GM12878 (cell line): ENCODE measurements at regions not wholly inside any gene's neighbourhood (a gene's known extent, or its start where the extent isn't known, plus 50 kb on each side); places are given as distances from the start of the nearest gene placed in this dataset.

Experiments
- ATAC-seq: fragments of 200-7000 bp; cut with Tn5 transposase; 3 replicates; pipeline ENCODE4 v1.9.1; 2020; ENCODE audit warnings: mild to moderate bottlenecking, moderate library complexity
- BruUV-seq: library from RNA; stranded (reverse); fragments of 400-500 nt; replicated peaks from 2 replicates; lab custom pipeline; 2021; lab: Mats Ljungman, UMichigan
- CTCF ChIA-PET: fragments of 300-600 bp; sonication (Branson Sonifier 250); formaldehyde crosslinking; extraction: SDS; loops from one replicate; lab custom pipeline; 2021; ENCODE audit warnings: inconsistent platforms; lab: Yijun Ruan, JAX
- POLR2A ChIA-PET: fragments of 350-600 bp; formaldehyde crosslinking; extraction: SDS; loops from one replicate; lab custom pipeline; 2021; ENCODE audit warnings: inconsistent platforms; lab: Charles Lee
- RAD21 ChIA-PET: fragments of 300-600 bp; sonication (Branson Sonifier 250); formaldehyde crosslinking; loops from one replicate; lab custom pipeline; 2023; ENCODE audit warnings: antibody characterized with exemption; ENCODE audit not compliant: unreplicated experiment; lab: Charles Lee
- SMC1A ChIA-PET: fragments of 300-600 bp; sonication (Branson Sonifier 250); formaldehyde crosslinking; loops from one replicate; lab custom pipeline; 2023; ENCODE audit not compliant: unreplicated experiment, uncharacterized antibody; lab: Charles Lee
- DNase-seq: peaks from one replicate; pipeline ENCODE4 v3.0.0-alpha.2; 2011; ENCODE audit warnings: low read depth, low spot score
- FAIRE-seq: peaks from 3 replicates; lab custom pipeline; 2011; peaks lifted over from hg19 to GRCh38; lab: Jason Lieb, UNC
- H2AFZ ChIP-seq: 2 replicates; pipeline ENCODE4 v1.6.0; 2011; ENCODE audit warnings: low read depth, low read length, control low read depth; ENCODE audit not compliant: control insufficient read depth
- H3K27ac ChIP-seq: 2 replicates; pipeline ENCODE4 v1.5.1; 2011; ENCODE audit warnings: control low read depth; ENCODE audit not compliant: control insufficient read depth, insufficient read depth
- H3K27me3 ChIP-seq, 2 experiments: replicated peaks in 1 of 2; 2 replicates each; pipeline versions ENCODE4 v1.6.0 to v1.6.1; 2011; ENCODE audit warnings: low read length in 1 of 2; ENCODE audit not compliant: control insufficient read depth in 2 of 2, insufficient read depth in 2 of 2
- H3K36me3 ChIP-seq, 2 experiments: 2 replicates each; pipeline ENCODE4 v1.5.1; 2011; ENCODE audit warnings: low read length in 1 of 2; ENCODE audit not compliant: control insufficient read depth in 2 of 2, insufficient read depth in 2 of 2
- H3K4me1 ChIP-seq: 2 replicates; pipeline ENCODE4 v1.6.1; 2011; ENCODE audit warnings: mild to moderate bottlenecking, low read length, moderate library complexity, mixed read lengths; ENCODE audit not compliant: control insufficient read depth, insufficient read depth
- H3K4me2 ChIP-seq: 2 replicates; pipeline ENCODE4 v1.6.0; 2011; ENCODE audit warnings: control low read depth; ENCODE audit not compliant: control insufficient read depth, insufficient read depth
- H3K4me3 ChIP-seq: fragments of 200-600 bp; sonication (generic); 2 replicates; pipeline ENCODE4 v1.5.1; 2016
- H3K79me2 ChIP-seq: 2 replicates; pipeline ENCODE4 v1.6.0; 2011; ENCODE audit warnings: low read length; ENCODE audit not compliant: control insufficient read depth, insufficient read depth
- H3K9ac ChIP-seq: 2 replicates; pipeline ENCODE4 v1.8.0; 2011; ENCODE audit warnings: low read length, control low read depth, mixed read lengths; ENCODE audit not compliant: control insufficient read depth, insufficient read depth
- H3K9me3 ChIP-seq: replicated peaks from 3 replicates; pipeline ENCODE4 v1.5.1; 2011; ENCODE audit warnings: mild to moderate bottlenecking, low read length; ENCODE audit not compliant: control insufficient read depth, insufficient read depth
- H4K20me1 ChIP-seq: 2 replicates; pipeline ENCODE4 v1.6.0; 2011; ENCODE audit not compliant: control insufficient read depth, insufficient read depth
- CEBPB ChIP-seq, 2 experiments: fragments of 150-350 bp in 1 of 2; IDR thresholded peaks; 2 replicates each; pipeline ENCODE4 v1.6.1; 2012 to 2014; ENCODE audit warnings: low read depth in 2 of 2, low read length in 2 of 2, borderline replicate concordance in 1 of 2, inconsistent platforms in 1 of 2
- CEBPZ ChIP-seq: fragments of 150-350 bp; IDR thresholded peaks from 2 replicates; pipeline ENCODE4 v1.6.1; 2016; ENCODE audit warnings: low read depth, low read length
- HDAC6 ChIP-seq: fragments of 200-600 bp; sonication (generic); IDR thresholded peaks from one replicate; pipeline ENCODE4 v1.8.0; 2017; ENCODE audit warnings: antibody characterized with exemption; ENCODE audit not compliant: unreplicated experiment
- MTA3 ChIP-seq: IDR thresholded peaks from 2 replicates; pipeline ENCODE4 v1.6.1; 2012; ENCODE audit warnings: low read length, inconsistent platforms, borderline replicate concordance
- PML ChIP-seq: IDR thresholded peaks from 2 replicates; pipeline ENCODE4 v1.6.1; 2012; ENCODE audit warnings: low read length, inconsistent platforms
- RAD21 ChIP-seq: IDR thresholded peaks from 2 replicates; pipeline ENCODE4 v1.6.1; 2011; ENCODE audit warnings: mild to moderate bottlenecking, low read depth, low read length, moderate library complexity; ENCODE audit not compliant: insufficient read depth
- REST ChIP-seq: IDR thresholded peaks from 2 replicates; pipeline ENCODE4 v1.6.1; 2012; ENCODE audit warnings: mild to moderate bottlenecking, low read depth, low read length
- SIN3A ChIP-seq: IDR thresholded peaks from 2 replicates; pipeline ENCODE4 v1.6.1; 2012; ENCODE audit warnings: low read depth, low read length, improper control_type of control experiment
- SMC3 ChIP-seq: IDR thresholded peaks from 2 replicates; pipeline ENCODE4 v1.6.1; 2011; ENCODE audit warnings: low read length, improper control_type of control experiment, borderline replicate concordance
- USF2 ChIP-seq: IDR thresholded peaks from 2 replicates; pipeline ENCODE4 v1.6.1; 2011; ENCODE audit warnings: low read depth, low read length, improper control_type of control experiment, borderline replicate concordance
- WGBS: methylation state at CpG from one replicate; pipeline ENCODE4 v1.1.6; 2016; ENCODE audit warnings: low lambda C conversion rate; ENCODE audit not compliant: insufficient replicate concordance, insufficient coverage; ENCODE audit errors: missing lambda C conversion rate; 5-methylcytosine and 5-hydroxymethylcytosine counted together
- in situ Hi-C: fragments of 300-500 bp; cut with MboI; formaldehyde crosslinking; loops from 9 replicates; pipeline ENCODE4 v1.14.3; 2018; ENCODE audit warnings: mixed read lengths
- intact Hi-C: fragments of 100-400 bp; cut with micrococcal nuclease; formaldehyde crosslinking; loops from one replicate; pipeline ENCODE4 v1.14.2; 2022; ENCODE audit not compliant: unreplicated experiment

- Histone ChIP-seq H2AFZ (no peak overlapping the region), H4K20me1 (no peaks in the 10 kb centered on the region), H3K27ac (no peak overlapping the region), H3K4me2 (no peak overlapping the region), H3K9ac (no peak overlapping the region), H3K27me3 (no peaks in the 10 kb centered on the region), H3K9me3 (no peaks in the 10 kb centered on the region), H3K4me1 (no peaks in the 10 kb centered on the region)
- ChIA-PET RAD21 (no interaction called here), POLR2A (no interaction called here), SMC1A (no interaction called here)
- ATAC-seq (no peak), FAIRE-seq (no peak)
- in situ Hi-C loops: no loop called here
- BruUV-seq: no TSS peak
- TF ChIP-seq CEBPB (IDR thresholded peaks at IDR 0.05; ENCODE audit: borderline replicate concordance in 1 of 2, low read depth in 2 of 2, low read length in 2 of 2): no peak
- TF ChIP-seq SIN3A: no peak
- no peak for TF ChIP-seq MTA3
- TF ChIP-seq, all 136 proteins: peak for 0
- H3K79me2 ChIP-seq: no peaks in the 10 kb centered on the region
- no peaks in the 10 kb centered on the region for H3K36me3 ChIP-seq
- CTCF ChIA-PET: no interaction called here
- intact Hi-C loops: no loop called here
- no peak overlapping the region for H3K4me3 ChIP-seq
- DNase-seq: no peak
These were observed 465.4 kb downstream of the CD109 start for GRCh38 chr6:74161380-74161779.

- H3K27ac ChIP-seq: no peak overlapping the region
- H3K4me1 ChIP-seq: no peaks in the 10 kb centered on the region
- H2AFZ ChIP-seq: no peak overlapping the region
- H3K4me2 ChIP-seq: no peak overlapping the region
- no peaks in the 10 kb centered on the region for H3K79me2 ChIP-seq
- ATAC-seq (no peak), DNase-seq (no peak), FAIRE-seq (no peak)
- H3K4me3 ChIP-seq: no peak overlapping the region
- no peaks in the 10 kb centered on the region for H3K36me3 ChIP-seq
- H3K9me3 ChIP-seq: no peaks in the 10 kb centered on the region
- no peaks in the 10 kb centered on the region for H4K20me1 ChIP-seq
- ChIA-PET POLR2A (no interaction called here), CTCF (no interaction called here), RAD21 (no interaction called here), SMC1A (interaction anchor here (1.0 kb wide), 1 partner anchor 17 kb away, joined by 4 read pairs; no protein-coding TSS in a partner anchor)
- WGBS: 47% methylated on average over 3 of the region's 3 CpGs
- no peaks in the 10 kb centered on the region for H3K27me3 ChIP-seq
- intact Hi-C loops: no loop called here
- no peak overlapping the region for H3K9ac ChIP-seq
- in situ Hi-C loops: no loop called here
- BruUV-seq: no TSS peak
- no peak for TF ChIP-seq USF2
- no peak for TF ChIP-seq REST
- TF ChIP-seq RAD21: no peak
- TF ChIP-seq SMC3: no peak
- TF ChIP-seq PML: no peak
- no peak for TF ChIP-seq HDAC6
- TF ChIP-seq CEBPZ: no peak
These were observed 456.2 kb downstream of the CD109 start for GRCh38 chr6:74152096-74152675.
